Mucosa of rectum (tissue), 2 donors: ENCODE measurements at regions not wholly inside any gene's neighbourhood (a gene's known extent, or its start where the extent isn't known, plus 50 kb on each side); places are given as distances from the start of the nearest gene placed in this dataset.

ENCODE experiments used
- H3K27ac ChIP-seq, 2 donors: one replicate each; pipeline ENCODE4 v1.7.0; 2013; ENCODE audit warnings: inconsistent platforms in 2 of 2, low read depth in 2 of 2, low read length in 2 of 2
- H3K27me3 ChIP-seq, 2 donors: one replicate each; pipeline ENCODE4 v1.7.0; 2013; ENCODE audit warnings: low read length in 2 of 2; ENCODE audit not compliant: control insufficient read depth in 2 of 2, insufficient read depth in 2 of 2
- H3K36me3 ChIP-seq, 2 donors: one replicate each; pipeline ENCODE4 v1.7.0; 2013; ENCODE audit warnings: low read length in 2 of 2; ENCODE audit not compliant: control insufficient read depth in 2 of 2, insufficient read depth in 2 of 2
- H3K4me1 ChIP-seq, 2 donors: one replicate each; pipeline ENCODE4 v1.7.0; 2013; ENCODE audit warnings: low read length in 2 of 2, mild to moderate bottlenecking in 1 of 2; ENCODE audit not compliant: control insufficient read depth in 2 of 2, insufficient read depth in 2 of 2
- H3K4me3 ChIP-seq, 2 donors: one replicate each; pipeline ENCODE4 v1.7.0; 2013; ENCODE audit warnings: low read length in 2 of 2
- H3K9ac ChIP-seq, 2 donors: one replicate each; pipeline ENCODE4 v1.7.0; 2013; ENCODE audit warnings: low read length in 2 of 2, low read depth in 1 of 2, mild to moderate bottlenecking in 1 of 2
- H3K9me3 ChIP-seq, 2 donors: one replicate each; pipeline ENCODE4 v1.7.0; 2013; ENCODE audit warnings: low read length in 2 of 2; ENCODE audit not compliant: control insufficient read depth in 2 of 2
- donor health status: healthy.
- donor health status: Normal muscosa, but diverticular disease.

GRCh38 chr2:16190446-16191270 lies 250.3 kb downstream of the MYCN start:
- no peaks in the 10 kb centered on the region for H3K27me3 ChIP-seq
- no peak overlapping the region for H3K9ac ChIP-seq
- no peaks in the 10 kb centered on the region for H3K9me3 ChIP-seq
- H3K4me1 ChIP-seq: no peaks in the 10 kb centered on the region
- H3K36me3 ChIP-seq: no peaks in the 10 kb centered on the region
- H3K27ac ChIP-seq: no peak overlapping the region
- no peak overlapping the region for H3K4me3 ChIP-seq

- Histone ChIP-seq H3K27ac (no peak overlapping the region), H3K27me3 (no peaks in the 10 kb centered on the region), H3K36me3 (no peaks in the 10 kb centered on the region), H3K9me3 (no peaks in the 10 kb centered on the region), H3K4me1 (no peaks in the 10 kb centered on the region), H3K4me3 (no peak overlapping the region), H3K9ac (no peak overlapping the region)
Measured at GRCh38 chr2:16189836-16190160, 249.4 kb downstream of the MYCN start.

GRCh38 chr2:16189029-16189835 lies 248.9 kb downstream of the MYCN start:
- H3K27ac ChIP-seq: no peak overlapping the region
- H3K4me3 ChIP-seq: no peak overlapping the region
- no peaks in the 10 kb centered on the region for H3K27me3 ChIP-seq
- H3K4me1 ChIP-seq: no peaks in the 10 kb centered on the region
- no peaks in the 10 kb centered on the region for H3K9me3 ChIP-seq
- H3K36me3 ChIP-seq: no peaks in the 10 kb centered on the region
- no peak overlapping the region for H3K9ac ChIP-seq

GRCh38 chr2:16188261-16188890 lies 248.0 kb downstream of the MYCN start:
- Histone ChIP-seq H3K9ac (no peak overlapping the region), H3K36me3 (no peaks in the 10 kb centered on the region), H3K27me3 (no peaks in the 10 kb centered on the region), H3K27ac (no peak overlapping the region), H3K4me3 (no peak overlapping the region), H3K9me3 (no peaks in the 10 kb centered on the region), H3K4me1 (no peaks in the 10 kb centered on the region)

GRCh38 chr2:16187482-16187817 lies 247.1 kb downstream of the MYCN start:
- Histone ChIP-seq H3K36me3 (no peaks in the 10 kb centered on the region), H3K27me3 (no peaks in the 10 kb centered on the region), H3K4me3 (no peak overlapping the region), H3K4me1 (no peaks in the 10 kb centered on the region), H3K9ac (no peak overlapping the region), H3K27ac (no peak overlapping the region), H3K9me3 (no peaks in the 10 kb centered on the region)

GRCh38 chr2:16186661-16187481 lies 246.5 kb downstream of the MYCN start:
- no peaks in the 10 kb centered on the region for H3K4me1 ChIP-seq
- H3K9ac ChIP-seq: no peak overlapping the region
- H3K27me3 ChIP-seq: no peaks in the 10 kb centered on the region
- H3K36me3 ChIP-seq: no peaks in the 10 kb centered on the region
- H3K9me3 ChIP-seq: no peaks in the 10 kb centered on the region
- H3K4me3 ChIP-seq: no peak overlapping the region
- no peak overlapping the region for H3K27ac ChIP-seq

GRCh38 chr2:16185801-16186272 lies 245.5 kb downstream of the MYCN start:
- no peak overlapping the region for H3K27ac ChIP-seq
- H3K9me3 ChIP-seq: no peaks in the 10 kb centered on the region
- no peak overlapping the region for H3K9ac ChIP-seq
- no peaks in the 10 kb centered on the region for H3K27me3 ChIP-seq
- H3K4me3 ChIP-seq: no peak overlapping the region
- H3K36me3 ChIP-seq: no peaks in the 10 kb centered on the region
- no peaks in the 10 kb centered on the region for H3K4me1 ChIP-seq

- Histone ChIP-seq H3K27me3 (no peaks in the 10 kb centered on the region), H3K27ac (no peak overlapping the region), H3K36me3 (no peaks in the 10 kb centered on the region)
Measured at GRCh38 chr2:16184945-16185660, 244.8 kb downstream of the MYCN start.

GRCh38 chr2:16184341-16184890 lies 244.1 kb downstream of the MYCN start:
- H3K9ac ChIP-seq: no peak overlapping the region
- H3K27ac ChIP-seq: no peak overlapping the region
- H3K27me3 ChIP-seq: no peaks in the 10 kb centered on the region
- H3K4me3 ChIP-seq: no peak overlapping the region
- H3K36me3 ChIP-seq: no peaks in the 10 kb centered on the region
- no peaks in the 10 kb centered on the region for H3K9me3 ChIP-seq
- peaks cover 0 to 4% of the 10 kb centered on the region in 2 donors for H3K4me1 ChIP-seq

More at GRCh38 chr2:16184945-16185660, 244.8 kb downstream of the MYCN start:
- Histone ChIP-seq H3K4me3 (no peak overlapping the region), H3K9me3 (no peaks in the 10 kb centered on the region), H3K9ac (no peak overlapping the region), H3K4me1 (no peaks in the 10 kb centered on the region)
